HEK293T (cell line): ENCODE measurements at regions not wholly inside any gene's neighbourhood (a gene's known extent, or its start where the extent isn't known, plus 50 kb on each side); places are given as distances from the start of the nearest gene placed in this dataset.

Experiments used
- ARNT ChIP-seq: fragments of 450-650 bp; IDR thresholded peaks from 2 replicates; pipeline ENCODE4 v1.6.1; 2017; ENCODE audit warnings: mild to moderate bottlenecking
- BHLHE40 ChIP-seq: fragments of 450-650 bp; IDR thresholded peaks from 2 replicates; pipeline ENCODE4 v1.6.1; 2016; ENCODE audit warnings: mild to moderate bottlenecking, moderate library complexity, borderline replicate concordance
- ELF4 ChIP-seq: fragments of 450-650 bp; IDR thresholded peaks from 2 replicates; pipeline ENCODE4 v1.6.1; 2017; ENCODE audit warnings: antibody characterized with exemption
- FOXA1 ChIP-seq: fragments of 450-650 bp; IDR thresholded peaks from 2 replicates; pipeline ENCODE4 v1.6.1; 2016; ENCODE audit warnings: mild to moderate bottlenecking
- FOXM1 ChIP-seq: fragments of 450-650 bp; IDR thresholded peaks from 2 replicates; pipeline ENCODE4 v1.6.1; 2017; ENCODE audit warnings: mild to moderate bottlenecking, borderline replicate concordance
- SP1 ChIP-seq: fragments of 450-650 bp; IDR thresholded peaks from 2 replicates; pipeline ENCODE4 v1.6.1; 2017
- SUZ12 ChIP-seq: fragments of 450-650 bp; IDR thresholded peaks from 2 replicates; pipeline ENCODE4 v1.6.1; 2016; ENCODE audit warnings: mild to moderate bottlenecking
- ZNF384 ChIP-seq: fragments of 450-650 bp; IDR thresholded peaks from 2 replicates; pipeline ENCODE4 v1.6.1; 2016

DNA sequence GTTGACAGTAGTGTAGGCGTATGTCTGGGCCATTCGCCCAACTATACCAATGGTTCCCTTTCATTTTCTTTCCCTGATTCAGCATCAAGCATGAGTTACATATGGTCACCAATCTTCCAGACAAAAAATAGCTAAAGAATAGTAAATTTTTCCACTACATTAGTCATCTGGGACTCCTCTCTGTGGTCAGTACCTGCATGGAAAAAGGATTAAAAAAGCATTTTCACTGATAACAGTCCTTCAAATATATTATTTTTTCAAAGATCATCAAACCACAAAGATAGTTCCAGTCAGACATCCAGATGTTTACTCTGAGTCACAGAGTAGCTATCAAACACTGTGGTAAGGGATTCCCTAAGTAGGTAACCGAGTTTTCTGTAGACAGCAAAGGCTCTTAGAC lies 302.6 kb upstream of the SEMA3D start:
- no peak for TF ChIP-seq SP1
- TF ChIP-seq ELF4: no peak
- no peak for TF ChIP-seq ZNF384
- no peak for TF ChIP-seq FOXA1
- TF ChIP-seq BHLHE40: no peak
- TF ChIP-seq FOXM1: no peak
- TF ChIP-seq ARNT: no peak
- no peak for TF ChIP-seq SUZ12
